Right atrium auricular region (tissue), 2 donors: ENCODE measurements at regions not wholly inside any gene's neighbourhood (a gene's known extent, or its start where the extent isn't known, plus 50 kb on each side); places are given as distances from the start of the nearest gene placed in this dataset.
"Not testable (repeated sequence)": the region's sequence is repeated elsewhere in the genome, so short reads cannot be mapped to it uniquely, and the experiment has no call there.

Experiments
- DNase-seq: peaks from one replicate; pipeline ENCODE4 v3.0.0-alpha.2; 2019; ENCODE audit warnings: low spot score
- H3K27ac ChIP-seq, 2 donors: fragments of 200-600 bp; sonication (generic); 1 replicate in 1 of 2; 2 replicates in 1 of 2; pipeline ENCODE4 v1.5.1; 2016 to 2019
- H3K27me3 ChIP-seq, 2 donors: fragments of 200-600 bp; sonication (generic); one replicate each; pipeline versions ENCODE4 v1.5.1 to v1.6.0; 2017 to 2019
- H3K36me3 ChIP-seq: fragments of 200-600 bp; sonication (generic); one replicate; pipeline ENCODE4 v1.5.1; 2016
- H3K4me1 ChIP-seq, 2 donors: fragments of 200-600 bp; sonication (generic); one replicate each; pipeline versions ENCODE4 v1.5.1 to v1.6.0; 2017 to 2019
- H3K4me3 ChIP-seq, 2 donors: fragments of 200-600 bp; sonication (generic); 1 replicate in 1 of 2; 2 replicates in 1 of 2; pipeline ENCODE4 v1.5.1; 2017 to 2019; ENCODE audit warnings: mild to moderate bottlenecking in 1 of 2, moderate library complexity in 1 of 2
- H3K9me3 ChIP-seq, 2 donors: fragments of 200-600 bp; sonication (generic); one replicate each; pipeline ENCODE4 v1.5.1; 2019
- TF ChIP-seq, protein P1 (sequence below), 2 donors: fragments of 200-600 bp; sonication (generic); IDR thresholded peaks; one replicate each; pipeline ENCODE4 v1.5.1; 2019; ENCODE audit warnings: antibody characterized with exemption in 2 of 2

GRCh38 chr14:71429902-71430301 lies 502.3 kb upstream of the RGS6 start:
- Histone ChIP-seq H3K36me3 (no peaks in the 10 kb centered on the region), H3K4me1 (no peaks in the 10 kb centered on the region), H3K4me3 (no peak overlapping the region), H3K27me3 (no peaks in the 10 kb centered on the region), H3K9me3 (peaks cover 0 to 26% of the 10 kb centered on the region in 2 donors), H3K27ac (no peak overlapping the region)
- no peak for DNase-seq
- TF ChIP-seq, protein P1, sequence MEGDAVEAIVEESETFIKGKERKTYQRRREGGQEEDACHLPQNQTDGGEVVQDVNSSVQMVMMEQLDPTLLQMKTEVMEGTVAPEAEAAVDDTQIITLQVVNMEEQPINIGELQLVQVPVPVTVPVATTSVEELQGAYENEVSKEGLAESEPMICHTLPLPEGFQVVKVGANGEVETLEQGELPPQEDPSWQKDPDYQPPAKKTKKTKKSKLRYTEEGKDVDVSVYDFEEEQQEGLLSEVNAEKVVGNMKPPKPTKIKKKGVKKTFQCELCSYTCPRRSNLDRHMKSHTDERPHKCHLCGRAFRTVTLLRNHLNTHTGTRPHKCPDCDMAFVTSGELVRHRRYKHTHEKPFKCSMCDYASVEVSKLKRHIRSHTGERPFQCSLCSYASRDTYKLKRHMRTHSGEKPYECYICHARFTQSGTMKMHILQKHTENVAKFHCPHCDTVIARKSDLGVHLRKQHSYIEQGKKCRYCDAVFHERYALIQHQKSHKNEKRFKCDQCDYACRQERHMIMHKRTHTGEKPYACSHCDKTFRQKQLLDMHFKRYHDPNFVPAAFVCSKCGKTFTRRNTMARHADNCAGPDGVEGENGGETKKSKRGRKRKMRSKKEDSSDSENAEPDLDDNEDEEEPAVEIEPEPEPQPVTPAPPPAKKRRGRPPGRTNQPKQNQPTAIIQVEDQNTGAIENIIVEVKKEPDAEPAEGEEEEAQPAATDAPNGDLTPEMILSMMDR (IDR thresholded peaks at IDR 0.05), result no peak

DNA sequence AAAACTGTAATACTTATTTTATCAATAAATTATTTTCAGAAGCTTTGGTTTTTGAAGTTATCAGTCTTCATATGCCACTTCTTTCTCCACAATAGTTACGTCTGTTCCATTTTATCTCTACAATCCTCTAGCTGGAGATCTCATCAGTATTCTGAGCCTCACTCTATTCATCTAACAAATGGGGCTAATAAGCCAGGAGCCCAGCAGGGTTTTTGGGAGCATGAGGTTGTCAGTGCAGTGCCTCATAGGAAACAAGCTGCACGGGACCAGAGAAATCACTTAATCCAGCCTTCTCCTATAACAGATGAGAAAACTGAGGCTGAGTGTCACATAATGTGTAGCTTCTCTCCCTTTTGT lies 501.9 kb upstream of the RGS6 start:
- Histone ChIP-seq H3K27me3 (no peaks in the 10 kb centered on the region), H3K9me3 (peaks cover 0 to 22% of the 10 kb centered on the region in 2 donors), H3K27ac (no peak overlapping the region), H3K4me1 (no peaks in the 10 kb centered on the region), H3K36me3 (no peaks in the 10 kb centered on the region), H3K4me3 (no peak overlapping the region)
- DNase-seq, result no peak
- TF ChIP-seq, protein P1 (IDR thresholded peaks at IDR 0.05), result no peak

DNA sequence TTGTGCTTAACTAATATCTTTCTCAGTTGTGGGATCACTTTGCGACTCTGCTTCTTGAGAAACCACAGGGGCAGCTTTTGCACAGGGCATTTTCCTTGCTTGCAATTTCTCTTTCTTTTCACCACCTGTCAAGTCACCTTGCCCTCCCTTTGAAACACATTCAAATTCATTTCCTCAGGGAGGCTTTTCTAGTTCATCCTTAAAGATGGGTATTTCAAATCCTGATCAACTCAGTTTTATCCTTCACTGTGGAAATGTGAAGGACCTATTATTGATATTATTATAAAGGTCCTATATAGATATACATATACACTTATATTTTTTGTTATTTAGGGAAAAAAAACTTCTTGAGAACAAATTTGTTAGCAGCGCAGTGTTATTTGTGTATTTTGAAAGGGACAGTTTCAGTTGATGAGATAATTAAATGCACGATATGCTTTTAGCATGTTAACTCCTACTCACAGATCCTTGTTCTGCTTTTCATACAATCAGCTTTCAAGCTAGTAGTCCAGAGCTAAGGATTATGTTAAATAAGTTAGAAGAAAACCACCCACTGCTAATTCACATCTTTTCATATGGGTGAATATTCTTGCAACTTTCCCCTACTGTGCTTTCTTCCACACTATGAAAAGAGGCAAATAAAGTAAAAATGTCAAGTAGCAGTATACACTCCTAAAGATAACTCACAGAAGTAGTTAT lies 501.4 kb upstream of the RGS6 start:
- no peaks in the 10 kb centered on the region for H3K4me1 ChIP-seq
- H3K27me3 ChIP-seq, result no peaks in the 10 kb centered on the region
- H3K4me3 ChIP-seq, result no peak overlapping the region
- DNase-seq, result no peak
- H3K9me3 ChIP-seq, result peaks cover 0 to 18% of the 10 kb centered on the region in 2 donors
- no peak overlapping the region for H3K27ac ChIP-seq
- TF ChIP-seq, protein P1 (IDR thresholded peaks at IDR 0.05), result no peak
- no peaks in the 10 kb centered on the region for H3K36me3 ChIP-seq

DNA sequence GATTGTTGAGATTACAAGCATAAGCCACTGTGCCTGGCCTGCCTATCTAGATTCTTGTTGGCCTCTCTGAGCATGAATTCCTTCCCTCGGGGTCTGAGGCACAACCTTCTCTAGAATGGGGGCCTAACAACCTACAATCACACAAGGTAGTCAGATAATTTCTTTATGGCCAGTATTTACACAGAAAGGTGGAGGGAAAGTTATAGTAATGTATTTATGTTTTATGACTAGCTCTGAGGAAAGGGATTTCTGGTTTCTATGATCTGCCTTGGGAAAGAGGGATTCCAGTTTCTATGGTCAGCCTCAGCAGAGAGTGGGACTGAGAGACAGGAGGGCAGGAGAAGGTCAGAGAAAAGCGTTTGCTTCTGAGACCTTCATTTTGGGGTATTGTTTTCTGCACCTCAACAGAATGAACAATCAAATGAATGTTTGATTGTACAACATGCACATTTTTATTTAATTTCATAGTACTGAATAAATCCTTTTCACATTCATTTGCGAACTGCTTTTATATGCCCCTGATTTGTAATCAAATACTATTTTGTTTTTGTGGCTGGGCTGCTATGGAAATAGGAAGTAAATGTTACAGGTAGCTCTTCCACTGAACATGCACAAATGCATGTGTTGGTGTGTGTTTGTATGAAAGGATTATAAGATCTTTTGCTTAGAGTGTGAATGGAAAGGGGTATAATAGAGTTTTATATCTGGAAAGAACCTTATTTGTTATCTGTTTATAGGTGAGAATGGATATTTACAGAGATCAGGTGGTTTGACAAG lies 499.7 kb upstream of the RGS6 start:
- Histone ChIP-seq H3K9me3 (peaks cover 0 to 2% of the 10 kb centered on the region in 2 donors), H3K4me1 (no peaks in the 10 kb centered on the region), H3K27me3 (no peaks in the 10 kb centered on the region), H3K36me3 (no peaks in the 10 kb centered on the region), H3K27ac (no peak overlapping the region), H3K4me3 (no peak overlapping the region)
- TF ChIP-seq, protein P1 (IDR thresholded peaks at IDR 0.05), result no peak
- DNase-seq, result no peak

DNA sequence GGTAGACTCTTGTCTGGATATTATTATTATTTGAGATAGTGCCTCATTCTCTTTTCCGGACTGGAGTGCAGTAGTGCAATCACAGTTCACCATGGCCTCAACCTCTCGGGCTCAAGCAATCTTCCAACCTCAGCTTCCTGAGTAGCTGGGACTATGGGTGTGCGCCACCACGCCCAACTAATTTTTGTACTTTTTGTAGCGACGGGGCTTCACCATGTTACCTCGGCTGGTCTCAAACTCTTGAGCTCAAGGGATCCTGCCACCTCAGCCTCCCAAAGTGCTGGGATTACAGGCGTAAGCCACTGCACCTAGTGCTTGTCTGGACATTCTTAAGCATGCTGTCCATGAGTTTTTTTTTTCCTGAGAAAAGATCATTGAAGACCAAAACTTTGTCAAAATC lies 498.9 kb upstream of the RGS6 start:
- no peaks in the 10 kb centered on the region for H3K9me3 ChIP-seq
- peaks cover 0 to 2% of the 10 kb centered on the region in 2 donors for H3K4me1 ChIP-seq
- no peaks in the 10 kb centered on the region for H3K36me3 ChIP-seq
- no peak overlapping the region for H3K4me3 ChIP-seq
- no peak for DNase-seq
- H3K27me3 ChIP-seq, result no peaks in the 10 kb centered on the region
- TF ChIP-seq, protein P1 (IDR thresholded peaks at IDR 0.05), result no peak
- no peak overlapping the region for H3K27ac ChIP-seq

DNA sequence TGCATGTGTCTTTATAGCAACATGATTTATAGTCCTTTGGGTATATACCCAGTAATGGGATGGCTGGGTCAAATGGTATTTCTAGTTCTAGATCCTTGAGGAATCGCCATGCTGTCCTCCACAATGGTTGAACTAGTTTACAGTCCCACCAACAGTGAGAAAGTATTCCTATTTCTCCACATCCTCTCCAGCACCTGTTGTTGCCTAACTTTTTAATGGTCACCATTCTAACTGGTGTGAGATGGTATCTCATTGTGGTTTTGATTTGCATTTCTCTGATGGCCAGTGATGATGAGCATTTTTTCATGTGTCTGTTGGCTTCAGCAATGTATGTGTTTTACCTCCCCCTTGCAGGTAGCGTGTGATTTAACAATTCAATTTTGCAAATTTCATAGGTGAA lies 496.6 kb upstream of the RGS6 start:
- H3K36me3 ChIP-seq, H3K27me3 ChIP-seq, H3K27ac ChIP-seq, H3K9me3 ChIP-seq, DNase-seq, H3K4me3 ChIP-seq: not testable (repeated sequence)
- peaks cover 0 to 15% of the 10 kb centered on the region in 2 donors for H3K4me1 ChIP-seq
